ENCODE measurements at regions not wholly inside any gene's neighbourhood (a gene's known extent, or its start where the extent isn't known, plus 50 kb on each side); places are given as distances from the start of the nearest gene placed in this dataset.

GRCh38 chr12:39028382-39028781, 123.0 kb upstream of the CPNE8 start:
- no peak overlapping the region for H3K4me3 ChIP-seq (ENCODE audit: control insufficient read depth, low read depth, low read length)
- no peak for DNase-seq (ENCODE audit: low read depth)
- TF ChIP-seq CTCF (conservative IDR thresholded peaks at IDR 0.05; ENCODE audit: control insufficient read depth, insufficient read depth, low read depth, low read length): no peak

DNA sequence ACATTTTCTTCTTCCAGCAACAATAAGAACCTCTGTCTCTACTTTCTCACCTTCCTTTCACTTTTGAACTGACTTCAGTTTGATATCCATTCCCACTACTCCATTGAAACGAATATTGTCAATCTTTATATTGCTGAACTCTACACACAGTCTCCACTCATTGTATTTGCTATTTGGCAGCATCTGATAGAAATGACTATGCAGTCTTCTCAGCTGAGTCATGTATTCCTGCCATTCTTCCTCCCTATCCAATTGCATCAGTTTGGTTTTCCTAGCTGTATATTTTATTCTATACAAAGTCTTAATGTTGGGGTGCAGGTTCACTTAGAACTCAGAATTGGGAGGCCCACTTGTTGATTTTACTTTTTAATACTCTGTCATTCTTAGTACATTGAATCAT, 107.5 kb upstream of the CPNE8 start:
- no peak for DNase-seq (ENCODE audit: low read depth)
- TF ChIP-seq CTCF (conservative IDR thresholded peaks at IDR 0.05; ENCODE audit: control insufficient read depth, insufficient read depth, low read depth, low read length): no peak
- H3K4me3 ChIP-seq (ENCODE audit: control insufficient read depth, low read depth, low read length): no peak overlapping the region

GRCh38 chr12:39011166-39011565, 105.8 kb upstream of the CPNE8 start:
- no peak for DNase-seq (ENCODE audit: low read depth)
- TF ChIP-seq CTCF (conservative IDR thresholded peaks at IDR 0.05; ENCODE audit: control insufficient read depth, insufficient read depth, low read depth, low read length): no peak
- no peak overlapping the region for H3K4me3 ChIP-seq (ENCODE audit: control insufficient read depth, low read depth, low read length)

- H3K4me3 ChIP-seq (ENCODE audit: control insufficient read depth, low read depth, low read length): no peak overlapping the region
- no peak for TF ChIP-seq CTCF (conservative IDR thresholded peaks at IDR 0.05; ENCODE audit: control insufficient read depth, insufficient read depth, low read depth, low read length)
Measured at GRCh38 chr12:39010406-39010805, 105.0 kb upstream of the CPNE8 start.

DNA sequence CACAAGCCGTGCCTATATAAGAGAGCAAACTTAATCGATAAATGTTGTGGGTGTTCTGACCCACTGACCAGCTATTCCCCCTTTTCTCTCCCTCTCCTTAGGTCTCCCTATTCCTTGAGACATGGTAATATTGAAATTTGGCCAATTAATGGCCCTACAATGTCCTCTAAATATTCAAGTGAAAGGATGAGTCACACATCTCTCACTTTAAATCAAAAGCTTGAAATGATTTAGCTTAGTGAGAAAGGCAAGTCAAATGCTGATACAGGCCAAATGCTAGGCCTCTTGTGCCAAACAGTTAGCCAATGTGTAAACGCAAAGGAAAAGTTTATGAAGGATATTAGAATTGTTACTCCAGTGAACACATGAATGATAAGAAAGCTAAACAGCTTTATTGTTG, 102.2 kb upstream of the CPNE8 start:
- TF ChIP-seq CTCF (conservative IDR thresholded peaks at IDR 0.05; ENCODE audit: control insufficient read depth, insufficient read depth, low read depth, low read length): no peak
- no peak for DNase-seq (ENCODE audit: low read depth)
- H3K4me3 ChIP-seq (ENCODE audit: control insufficient read depth, low read depth, low read length): no peak overlapping the region

More at GRCh38 chr12:39010406-39010805, 105.0 kb upstream of the CPNE8 start:
- no peak for DNase-seq (ENCODE audit: low read depth)

DNA sequence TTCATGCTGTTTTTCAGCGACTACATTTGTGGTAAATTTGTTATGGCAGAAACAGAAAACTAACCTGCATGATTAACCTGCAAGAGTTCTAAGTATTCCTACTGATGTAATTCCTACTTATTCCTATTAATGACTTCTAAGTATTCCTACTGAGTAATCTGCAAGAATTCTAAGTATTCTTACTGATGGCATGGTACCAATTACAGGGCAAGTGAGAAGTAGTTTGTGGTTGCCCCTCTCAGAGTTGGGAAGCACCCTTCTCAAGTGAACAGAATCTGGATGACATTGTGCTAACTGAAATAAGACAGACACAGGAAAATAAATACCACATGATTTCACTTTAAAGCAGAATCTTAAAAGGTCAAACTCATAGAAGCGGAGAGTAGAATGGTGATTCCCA, 100.9 kb upstream of the CPNE8 start:
- H3K4me3 ChIP-seq (ENCODE audit: control insufficient read depth, low read depth, low read length): no peak overlapping the region
- DNase-seq (ENCODE audit: low read depth): no peak
- no peak for TF ChIP-seq CTCF (conservative IDR thresholded peaks at IDR 0.05; ENCODE audit: control insufficient read depth, insufficient read depth, low read depth, low read length)

GRCh38 chr12:39005671-39006070, 100.3 kb upstream of the CPNE8 start:
- no peak overlapping the region for H3K4me3 ChIP-seq (ENCODE audit: control insufficient read depth, low read depth, low read length)
- TF ChIP-seq CTCF (conservative IDR thresholded peaks at IDR 0.05; ENCODE audit: control insufficient read depth, insufficient read depth, low read depth, low read length): no peak
- DNase-seq (ENCODE audit: low read depth): no peak

Measured in fibroblast of mammary gland (primary cell).